RWPE2 (cell line): ENCODE measurements at regions not wholly inside any gene's neighbourhood (a gene's known extent, or its start where the extent isn't known, plus 50 kb on each side); places are given as distances from the start of the nearest gene placed in this dataset.
"Not testable (repeated sequence)": the region's sequence is repeated elsewhere in the genome, so short reads cannot be mapped to it uniquely, and the experiment has no call there.

Experiments
- ATAC-seq: fragments of 200-7000 bp; cut with Tn5 transposase; 3 replicates; pipeline ENCODE4 v1.9.1; 2021; ENCODE audit warnings: low read depth
- DNase-seq: peaks from one replicate; pipeline ENCODE4 v3.0.0-alpha.2; 2020; ENCODE audit warnings: low spot score
- H3K27ac ChIP-seq: fragments of 450-650 bp; 2 replicates; pipeline ENCODE4 v1.5.1; 2017; ENCODE audit warnings: mild to moderate bottlenecking; ENCODE audit not compliant: poor library complexity, severe bottlenecking
- H3K27me3 ChIP-seq: fragments of 250-450 bp; sonication (Bioruptor Pico); 2 replicates; pipeline ENCODE4 v1.5.1; 2021; ENCODE audit warnings: mild to moderate bottlenecking, moderate library complexity; ENCODE audit not compliant: insufficient read depth, poor library complexity, severe bottlenecking
- H3K36me3 ChIP-seq: fragments of 250-450 bp; sonication (Bioruptor Pico); 2 replicates; pipeline ENCODE4 v1.5.1; 2020; ENCODE audit warnings: low read depth, mild to moderate bottlenecking, moderate library complexity
- H3K4me1 ChIP-seq: fragments of 250-450 bp; sonication (Bioruptor Pico); 2 replicates; pipeline ENCODE4 v1.5.1; 2021; ENCODE audit warnings: mild to moderate bottlenecking, moderate library complexity; ENCODE audit not compliant: insufficient read depth, poor library complexity, severe bottlenecking
- H3K4me3 ChIP-seq: fragments of 250-450 bp; sonication (Bioruptor Pico); 2 replicates; pipeline ENCODE4 v1.5.1; 2021; ENCODE audit warnings: mild to moderate bottlenecking, moderate library complexity; ENCODE audit not compliant: severe bottlenecking
- H3K9me3 ChIP-seq: fragments of 250-450 bp; sonication (Bioruptor Pico); 2 replicates; pipeline ENCODE4 v1.5.1; 2021; ENCODE audit warnings: mild to moderate bottlenecking, moderate library complexity; ENCODE audit not compliant: severe bottlenecking
- TF ChIP-seq, protein P1 (sequence below): fragments of 450-650 bp; IDR thresholded peaks from one replicate; pipeline ENCODE4 v1.5.1; 2017; ENCODE audit warnings: mild to moderate bottlenecking, moderate library complexity; ENCODE audit not compliant: poor library complexity, severe bottlenecking

GRCh38 chr3:16011376-16011775 is 163.1 kb upstream of the GALNT15 start:
- Histone ChIP-seq H3K4me3 (no peak overlapping the region), H3K9me3 (no peaks in the 10 kb centered on the region), H3K36me3 (no peaks in the 10 kb centered on the region), H3K4me1 (no peaks in the 10 kb centered on the region), H3K27me3 (no peaks in the 10 kb centered on the region), H3K27ac (no peak overlapping the region)
- TF ChIP-seq, protein P1, sequence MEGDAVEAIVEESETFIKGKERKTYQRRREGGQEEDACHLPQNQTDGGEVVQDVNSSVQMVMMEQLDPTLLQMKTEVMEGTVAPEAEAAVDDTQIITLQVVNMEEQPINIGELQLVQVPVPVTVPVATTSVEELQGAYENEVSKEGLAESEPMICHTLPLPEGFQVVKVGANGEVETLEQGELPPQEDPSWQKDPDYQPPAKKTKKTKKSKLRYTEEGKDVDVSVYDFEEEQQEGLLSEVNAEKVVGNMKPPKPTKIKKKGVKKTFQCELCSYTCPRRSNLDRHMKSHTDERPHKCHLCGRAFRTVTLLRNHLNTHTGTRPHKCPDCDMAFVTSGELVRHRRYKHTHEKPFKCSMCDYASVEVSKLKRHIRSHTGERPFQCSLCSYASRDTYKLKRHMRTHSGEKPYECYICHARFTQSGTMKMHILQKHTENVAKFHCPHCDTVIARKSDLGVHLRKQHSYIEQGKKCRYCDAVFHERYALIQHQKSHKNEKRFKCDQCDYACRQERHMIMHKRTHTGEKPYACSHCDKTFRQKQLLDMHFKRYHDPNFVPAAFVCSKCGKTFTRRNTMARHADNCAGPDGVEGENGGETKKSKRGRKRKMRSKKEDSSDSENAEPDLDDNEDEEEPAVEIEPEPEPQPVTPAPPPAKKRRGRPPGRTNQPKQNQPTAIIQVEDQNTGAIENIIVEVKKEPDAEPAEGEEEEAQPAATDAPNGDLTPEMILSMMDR = no peak
- DNase-seq = no peak
- ATAC-seq = no peak

GRCh38 chr3:16012086-16012485 is 162.4 kb upstream of the GALNT15 start:
- Histone ChIP-seq H3K27me3 (no peaks in the 10 kb centered on the region), H3K4me3 (no peak overlapping the region), H3K4me1 (no peaks in the 10 kb centered on the region), H3K9me3 (no peaks in the 10 kb centered on the region), H3K27ac (no peak overlapping the region), H3K36me3 (no peaks in the 10 kb centered on the region)
- peak; percentile 75; the same call in 2 of the 3 replicates for ATAC-seq
- no peak for DNase-seq
- TF ChIP-seq, protein P1 = no peak

GRCh38 chr3:16013568-16013967 is 160.9 kb upstream of the GALNT15 start:
- Histone ChIP-seq H3K4me3 (no peak overlapping the region), H3K36me3 (no peaks in the 10 kb centered on the region), H3K4me1 (no peaks in the 10 kb centered on the region), H3K27me3 (no peaks in the 10 kb centered on the region), H3K9me3 (no peaks in the 10 kb centered on the region), H3K27ac (no peak overlapping the region)
- ATAC-seq (no peak), DNase-seq (no peak)
- TF ChIP-seq, protein P1 = no peak

- H3K9me3 ChIP-seq, H3K36me3 ChIP-seq, ATAC-seq, DNase-seq, H3K4me1 ChIP-seq, H3K4me3 ChIP-seq, H3K27me3 ChIP-seq, H3K27ac ChIP-seq: not testable (repeated sequence)
These were observed 152.7 kb upstream of the GALNT15 start for GRCh38 chr3:16021801-16022200.

- ATAC-seq, H3K4me3 ChIP-seq, H3K27me3 ChIP-seq, H3K27ac ChIP-seq, H3K4me1 ChIP-seq, H3K9me3 ChIP-seq, H3K36me3 ChIP-seq, DNase-seq: not testable (repeated sequence)
These were observed 150.6 kb upstream of the GALNT15 start for GRCh38 chr3:16023881-16024280.

DNA sequence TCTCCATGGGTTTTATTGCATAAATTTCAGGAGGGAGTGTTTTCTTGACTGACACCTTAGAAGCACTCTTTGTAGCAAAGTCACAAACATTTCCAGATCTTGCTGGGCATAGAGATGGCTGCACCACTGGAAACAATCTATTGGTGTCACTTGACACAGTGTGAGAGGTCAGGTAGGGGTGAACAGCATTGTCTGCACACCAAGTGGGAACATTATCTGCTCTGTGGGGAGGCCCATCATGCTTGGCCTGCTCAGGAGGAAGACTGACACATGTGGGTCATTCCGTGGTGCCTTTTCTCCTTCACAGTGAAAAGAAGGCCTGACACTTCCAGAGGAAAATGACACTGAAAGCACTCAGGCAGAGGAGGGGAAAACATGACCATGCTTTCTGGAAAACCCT is 149.9 kb upstream of the GALNT15 start:
- no peaks in the 10 kb centered on the region for H3K9me3 ChIP-seq
- TF ChIP-seq, protein P1 = no peak
- no peak overlapping the region for H3K4me3 ChIP-seq
- H3K36me3 ChIP-seq = no peaks in the 10 kb centered on the region
- H3K4me1 ChIP-seq = no peaks in the 10 kb centered on the region
- ATAC-seq = no peak
- H3K27ac ChIP-seq = no peak overlapping the region
- no peak for DNase-seq
- H3K27me3 ChIP-seq = no peaks in the 10 kb centered on the region
